Stromal cell of bone marrow (primary cell): ENCODE measurements at regions not wholly inside any gene's neighbourhood (a gene's known extent, or its start where the extent isn't known, plus 50 kb on each side); places are given as distances from the start of the nearest gene placed in this dataset.

Source experiments
- DNase-seq: peaks from one replicate; pipeline ENCODE4 v3.0.0-alpha.2; 2012; ENCODE audit warnings: low read depth

- DNase-seq: no peak
These were observed 415.2 kb downstream of the TRIML1 start for GRCh38 chr4:188554413-188554812.

GRCh38 chr4:188573104-188573503 is 433.9 kb downstream of the TRIML1 start:
- DNase-seq: no peak

DNA sequence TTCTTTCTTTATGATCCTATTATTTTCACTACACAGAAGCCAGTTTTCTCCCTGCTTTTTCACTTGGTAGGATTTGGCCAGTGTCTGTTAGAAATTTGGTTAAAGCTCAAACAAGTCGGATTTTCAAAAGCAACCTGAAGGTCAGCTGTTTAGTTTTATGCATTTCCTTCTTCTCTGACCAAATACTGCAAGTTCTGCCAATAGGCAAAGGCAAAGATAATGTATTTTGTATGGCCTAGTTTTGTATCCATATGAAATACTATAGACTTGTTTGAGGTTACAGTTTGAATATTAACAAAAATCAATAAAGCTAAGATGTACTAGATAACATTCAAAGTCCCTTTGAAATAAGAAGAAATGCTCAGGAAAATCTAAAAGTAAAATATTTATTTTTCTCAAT is 439.4 kb downstream of the TRIML1 start:
- DNase-seq: no peak

- DNase-seq: no peak
These were observed 456.8 kb downstream of the TRIML1 start for GRCh38 chr4:188596021-188596420.

- peak; percentile 30 for DNase-seq
These were observed 464.4 kb downstream of the TRIML1 start for GRCh38 chr4:188603646-188604045.

DNA sequence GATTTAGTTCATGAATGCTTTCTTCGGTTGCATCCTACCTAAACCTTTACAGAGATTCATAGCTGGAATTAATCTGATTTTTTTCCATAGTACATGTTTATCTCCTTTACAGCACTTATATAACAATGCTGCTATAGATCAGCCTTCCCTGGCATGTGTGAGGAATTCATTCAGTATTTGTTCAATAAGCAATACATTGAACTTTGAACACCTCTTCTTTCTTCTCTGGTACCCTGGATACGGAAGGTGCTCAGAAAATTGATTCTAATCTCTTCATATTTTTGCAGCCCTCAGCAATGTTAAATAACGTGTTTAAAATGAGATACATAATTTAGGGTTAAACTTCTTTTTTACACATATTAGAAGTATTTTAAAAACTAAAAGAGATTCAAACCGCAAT is 467.4 kb downstream of the TRIML1 start:
- DNase-seq: no peak

GRCh38 chr4:188611143-188611542 is 471.9 kb downstream of the TRIML1 start:
- no peak for DNase-seq

- no peak for DNase-seq
These were observed 473.4 kb downstream of the TRIML1 start for GRCh38 chr4:188612659-188613058.

- DNase-seq: no peak
These were observed 474.7 kb downstream of the TRIML1 start for GRCh38 chr4:188613976-188614375.

- DNase-seq: no peak
These were observed 480.4 kb downstream of the TRIML1 start for GRCh38 chr4:188619456-188620149.

GRCh38 chr4:188620608-188621007 is 481.4 kb downstream of the TRIML1 start:
- no peak for DNase-seq

GRCh38 chr4:188623314-188623854 is 484.1 kb downstream of the TRIML1 start:
- DNase-seq: no peak

- DNase-seq: no peak
These were observed 485.1 kb downstream of the TRIML1 start for GRCh38 chr4:188624370-188624769.

GRCh38 chr4:188627892-188628291 is 488.7 kb downstream of the TRIML1 start:
- DNase-seq: no peak

GRCh38 chr4:188639479-188640100 is 500.3 kb downstream of the TRIML1 start:
- DNase-seq: no peak

GRCh38 chr4:188647820-188648370 is 508.7 kb downstream of the TRIML1 start:
- DNase-seq: no peak

- DNase-seq: no peak
These were observed 510.4 kb downstream of the TRIML1 start for GRCh38 chr4:188649635-188650034.

DNA sequence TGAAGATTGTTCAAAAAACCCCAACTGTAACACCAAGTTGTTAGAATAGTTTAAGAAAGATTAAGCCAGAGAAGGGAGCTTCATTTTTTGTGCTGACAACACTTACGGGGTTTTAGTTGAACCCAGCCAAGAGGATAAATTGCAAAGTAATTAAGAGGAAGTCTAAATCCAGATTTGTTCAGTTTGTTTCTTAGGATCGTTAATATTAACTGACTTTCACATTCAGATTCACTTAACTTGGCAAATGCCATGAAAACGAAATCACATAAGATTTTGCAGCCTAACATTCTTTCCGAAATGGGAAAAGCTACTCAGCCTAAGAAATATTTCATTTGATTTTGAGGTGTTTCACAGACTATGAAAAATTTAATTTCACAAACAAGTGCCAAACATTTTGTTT is 511.3 kb downstream of the TRIML1 start:
- no peak for DNase-seq

DNA sequence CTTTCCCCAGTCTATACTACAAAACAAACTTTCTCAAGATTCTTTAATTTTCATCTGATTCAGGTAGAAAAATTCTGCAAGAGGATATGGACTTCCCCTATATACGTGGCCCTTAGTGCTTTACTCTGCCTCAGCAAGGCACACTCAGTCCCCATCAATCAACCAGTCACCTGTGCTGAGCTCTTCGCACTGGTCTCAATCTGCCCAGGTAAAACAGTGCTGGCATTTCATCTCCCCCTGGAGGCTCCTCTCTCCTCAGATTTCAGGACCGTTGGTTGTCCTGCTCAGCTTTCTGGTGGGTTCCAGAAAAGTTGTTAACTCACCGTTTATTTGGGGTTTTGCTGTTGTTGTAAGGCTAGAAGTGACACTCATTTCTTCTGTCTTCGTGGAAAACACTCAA is 518.1 kb downstream of the TRIML1 start:
- DNase-seq: no peak

DNA sequence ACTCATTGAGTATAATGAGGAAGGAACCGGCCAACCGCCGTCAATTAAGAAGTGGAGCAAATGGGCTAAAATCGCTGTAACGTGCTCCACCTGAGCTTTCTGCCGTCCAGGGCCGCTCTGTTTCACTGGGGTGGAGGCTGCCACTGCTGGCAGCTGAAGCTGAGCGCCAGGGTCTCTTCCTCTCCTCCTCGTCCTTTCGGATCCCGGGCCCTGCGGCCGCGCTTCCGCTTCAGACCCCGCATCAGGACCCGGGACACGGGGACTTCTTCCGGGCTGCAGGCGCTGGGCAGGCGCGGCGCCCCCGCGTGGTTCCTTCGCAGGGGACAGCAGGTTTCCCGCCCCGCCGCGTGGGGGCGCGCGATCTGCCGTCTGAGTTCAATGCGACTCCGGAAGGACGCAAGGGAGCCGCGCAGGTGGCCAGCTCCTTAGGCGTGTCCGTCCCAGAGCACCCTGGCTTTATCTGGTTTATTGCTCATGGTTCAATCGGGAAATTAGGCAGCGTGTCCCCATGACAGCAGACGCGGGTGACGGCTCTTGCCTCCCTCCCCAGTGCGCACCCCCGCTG is 519.8 kb downstream of the TRIML1 start:
- no peak for DNase-seq

DNA sequence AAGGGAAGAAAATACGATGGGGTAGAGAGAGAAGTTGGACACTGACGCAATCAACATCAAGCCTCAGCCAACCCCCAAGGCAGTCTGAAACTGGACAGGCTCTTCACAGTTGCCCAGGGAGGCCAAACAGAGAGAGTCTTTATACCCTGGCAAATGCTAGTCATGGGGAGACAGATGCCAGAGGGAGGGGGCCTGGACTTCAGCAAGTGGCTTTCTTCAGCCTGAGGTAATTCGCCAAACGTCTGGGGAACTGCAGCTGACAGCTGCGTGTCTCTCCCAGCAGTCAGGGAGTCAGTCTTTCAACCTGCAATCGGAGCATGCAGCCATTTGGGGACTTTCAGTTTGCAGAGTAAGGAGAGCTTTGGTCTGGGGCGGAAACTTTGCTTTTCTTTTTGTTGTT is 521.6 kb downstream of the TRIML1 start:
- no peak for DNase-seq

DNA sequence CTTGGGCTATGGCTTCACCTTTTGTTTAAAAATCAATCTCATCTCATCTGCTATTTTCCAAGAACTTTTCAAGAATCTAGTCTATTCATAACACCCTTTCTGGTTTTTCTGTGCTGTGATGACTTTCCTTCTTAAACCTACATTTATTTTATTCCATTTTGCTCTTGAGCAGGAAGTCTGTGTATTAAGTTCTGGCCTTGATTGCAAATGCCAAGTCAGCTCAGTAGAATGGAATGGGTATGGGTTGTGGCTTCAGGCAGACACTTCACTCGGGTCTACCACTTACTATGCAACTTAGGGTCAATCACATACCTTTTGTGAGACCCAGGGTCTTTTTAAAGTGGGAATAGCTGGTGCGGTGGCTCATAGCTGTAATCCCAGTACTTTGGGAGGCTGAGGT is 522.3 kb downstream of the TRIML1 start:
- no peak for DNase-seq

- no peak for DNase-seq
These were observed 524.1 kb downstream of the TRIML1 start for GRCh38 chr4:188663369-188663768.
